ENCODE measurements at regions not wholly inside any gene's neighbourhood (a gene's known extent, or its start where the extent isn't known, plus 50 kb on each side); places are given as distances from the start of the nearest gene placed in this dataset.
"Not testable (repeated sequence)": the region's sequence is repeated elsewhere in the genome, so short reads cannot be mapped to it uniquely, and the experiment has no call there.

DNA sequence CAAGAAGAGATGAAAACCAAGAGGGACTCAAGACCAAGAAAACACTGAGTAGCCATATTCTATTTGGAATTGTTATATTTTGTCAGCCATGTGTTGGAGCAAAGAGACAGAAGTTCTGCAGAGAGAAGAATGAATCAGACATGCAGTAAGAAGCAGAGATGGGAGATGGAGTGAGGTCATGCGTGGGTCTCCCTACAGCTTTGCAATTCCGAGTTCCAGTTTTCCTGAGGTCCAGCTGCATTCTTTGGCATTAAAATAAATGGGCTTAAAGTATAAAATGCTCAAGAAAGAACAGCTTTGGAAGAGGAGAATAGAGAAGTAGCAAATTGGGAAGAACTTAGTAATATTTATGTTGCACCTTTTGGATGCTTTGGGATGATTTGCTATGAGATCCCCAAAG lies 361.6 kb downstream of the NPR3 start:
- no peak for DNase-seq

DNA sequence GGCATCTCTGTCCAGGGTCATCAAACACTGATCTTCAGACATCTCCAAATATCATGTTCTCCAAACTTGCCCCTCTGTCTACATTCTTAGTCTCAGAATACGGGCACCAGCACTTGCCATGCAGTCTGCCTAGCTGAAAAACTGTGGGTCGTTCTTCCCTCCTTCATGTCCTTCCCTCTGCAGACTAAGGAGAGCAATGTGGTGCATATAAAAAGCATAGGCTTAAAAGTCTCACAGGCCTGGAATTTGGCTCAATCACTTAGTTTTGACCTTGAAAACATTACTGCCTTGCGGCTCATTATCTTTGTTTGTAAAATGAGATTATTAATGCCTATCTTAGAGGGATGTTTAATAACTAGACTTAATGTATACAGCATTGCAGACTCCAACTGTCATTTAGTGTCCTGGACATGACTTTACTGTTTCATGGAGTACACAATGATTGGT lies 362.8 kb downstream of the NPR3 start:
- DNase-seq: no peak

DNA sequence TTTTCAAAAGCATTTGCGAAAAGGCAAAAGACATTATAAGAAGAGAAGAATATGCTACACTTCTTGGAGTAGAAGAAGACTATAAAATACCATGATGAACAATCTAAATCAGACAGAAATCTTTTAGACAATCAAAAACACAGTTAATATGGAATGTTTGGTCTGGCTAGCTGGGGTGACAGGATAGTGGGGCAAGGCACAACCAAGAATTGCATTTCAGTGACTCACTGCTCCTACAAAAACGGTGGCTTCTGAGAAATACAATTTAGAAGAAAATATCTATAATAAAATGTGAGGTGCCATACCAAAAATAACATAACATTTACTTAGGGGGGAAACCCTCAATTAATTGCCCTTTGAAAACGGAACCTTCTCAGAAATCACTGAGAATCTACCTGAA lies 363.4 kb downstream of the NPR3 start:
- DNase-seq: no peak

DNA sequence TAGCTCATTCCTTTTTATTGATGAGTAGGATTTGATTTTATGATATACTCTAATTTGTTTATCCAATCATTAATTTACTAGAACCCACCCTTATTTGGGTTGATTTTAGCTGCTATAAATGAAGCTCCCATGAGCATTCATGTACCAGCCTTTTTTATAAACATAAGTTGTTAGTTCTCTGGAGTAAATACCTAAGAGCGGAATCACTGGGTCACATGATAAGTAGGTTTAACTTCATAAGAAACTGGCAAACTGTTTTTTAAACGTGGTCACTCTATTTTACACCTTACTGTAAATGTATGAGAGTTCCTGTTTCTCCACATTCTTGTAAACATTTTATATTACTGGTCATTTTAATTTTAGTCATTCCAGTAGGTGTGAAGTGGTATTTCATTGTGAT lies 364.6 kb downstream of the NPR3 start:
- DNase-seq: no peak

DNA sequence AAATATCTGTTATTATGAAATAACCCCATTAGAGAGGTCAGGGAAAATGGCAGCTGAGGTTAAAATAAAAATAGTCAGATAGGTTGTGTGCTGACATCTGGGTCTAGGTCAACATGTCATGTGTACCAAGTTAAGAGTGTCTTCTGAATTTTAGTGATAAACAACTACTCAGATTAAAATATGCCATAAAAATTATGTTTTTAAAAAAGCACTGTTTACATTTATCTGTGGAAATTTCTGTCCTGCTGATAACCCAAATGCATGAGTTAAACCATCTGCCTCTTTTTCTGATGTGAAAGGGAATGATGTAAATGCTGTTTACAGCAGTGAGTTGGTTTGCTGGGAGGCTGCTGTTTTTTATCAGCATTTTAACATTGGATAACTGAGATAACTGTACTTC lies 361.2 kb upstream of the TARS1 start:
- no peak for DNase-seq

DNA sequence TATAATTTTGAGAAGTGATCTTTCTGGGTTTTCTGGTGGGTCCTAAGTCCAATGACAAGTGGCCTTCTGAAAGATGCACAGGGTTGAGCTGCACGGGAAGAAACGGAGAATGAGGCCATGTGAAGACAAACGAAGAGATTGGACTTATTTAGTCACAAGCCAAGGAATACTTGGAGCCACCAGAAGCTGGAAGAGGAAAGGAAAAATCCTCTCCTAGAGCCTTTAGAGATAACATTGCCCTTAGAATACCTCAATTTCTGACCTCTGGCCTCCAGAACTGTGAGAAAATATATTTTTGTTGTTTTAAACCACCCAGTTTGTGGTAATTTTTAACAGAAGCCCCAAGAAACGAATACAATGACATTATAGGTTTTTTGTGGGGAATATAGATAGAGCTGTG lies 360.5 kb upstream of the TARS1 start:
- no peak for DNase-seq

DNA sequence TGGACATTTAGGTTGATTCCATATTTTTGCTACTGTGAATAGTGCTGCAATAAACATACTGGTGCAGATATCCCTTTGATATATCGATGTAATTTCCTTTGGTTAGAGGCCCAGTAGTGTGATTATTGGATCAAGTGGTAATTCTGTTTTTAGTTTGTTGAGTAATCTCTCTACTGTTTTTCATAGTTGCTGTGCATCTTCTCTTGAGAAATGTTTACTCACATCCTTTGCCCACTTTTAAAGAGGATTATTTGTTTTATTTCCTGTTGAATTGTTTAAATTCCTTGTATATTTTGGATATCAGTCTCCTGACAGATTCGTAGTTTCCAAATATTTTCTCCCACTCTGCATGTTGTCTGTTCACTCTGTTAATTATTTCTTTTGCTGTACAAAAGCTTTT lies 352.6 kb upstream of the TARS1 start:
- DNase-seq: no peak

DNA sequence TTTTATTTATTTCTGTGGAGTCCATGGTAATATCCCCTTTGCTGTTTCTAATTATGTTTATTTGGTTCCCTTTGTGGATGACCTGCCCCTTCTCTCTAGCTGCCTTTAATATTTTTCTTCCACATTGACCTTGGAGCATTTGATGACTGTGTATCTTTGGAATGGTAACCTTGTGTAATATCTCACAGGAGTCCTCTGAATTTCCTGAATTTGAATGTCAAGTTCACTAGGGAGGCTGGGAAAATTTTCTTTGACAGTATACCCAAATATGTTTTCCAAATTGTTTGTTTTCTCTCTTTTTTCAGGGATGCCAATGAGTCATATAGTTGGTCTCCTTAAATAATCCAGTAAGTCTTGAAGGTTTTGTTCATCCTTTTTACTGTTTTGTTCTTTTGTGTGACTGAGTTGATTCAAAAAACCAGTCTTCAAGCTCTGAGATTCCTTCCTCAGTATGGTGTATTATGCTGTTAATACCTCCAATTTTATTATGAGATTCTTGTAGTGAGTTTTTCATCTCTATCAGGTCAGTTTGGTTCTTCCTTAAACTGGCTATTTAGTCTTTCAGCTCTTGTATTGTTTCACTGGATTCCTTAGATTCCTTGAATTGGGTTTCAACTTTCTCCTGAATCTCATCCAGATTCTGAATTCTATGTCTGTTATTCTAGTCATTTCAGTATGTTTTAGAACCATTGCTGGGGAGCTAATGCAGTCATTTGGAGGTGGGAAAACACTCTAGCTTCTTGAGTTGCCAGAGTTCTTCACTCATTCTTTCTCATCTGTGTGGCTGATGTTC lies 349.0 kb upstream of the TARS1 start:
- no peak for DNase-seq

DNA sequence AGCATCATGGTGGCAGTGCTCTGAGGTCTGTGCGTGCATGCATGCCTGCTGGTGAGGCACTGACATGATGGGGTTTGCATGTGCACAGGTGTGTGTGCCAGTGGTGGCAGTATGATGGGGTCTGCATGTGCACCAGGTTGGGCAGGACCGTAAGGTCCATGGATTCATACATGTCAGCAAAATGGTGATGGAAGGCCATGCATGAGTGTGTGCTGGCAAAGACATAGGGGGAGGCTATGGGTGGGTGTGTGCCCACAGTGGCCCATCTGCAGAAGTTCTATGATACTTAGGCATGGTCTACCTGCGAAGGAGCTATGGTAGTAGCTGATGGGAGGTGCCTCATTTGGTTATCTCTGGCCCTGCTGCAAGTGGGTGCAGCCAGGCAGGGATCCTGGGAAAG lies 348.0 kb upstream of the TARS1 start:
- no peak for DNase-seq

DNA sequence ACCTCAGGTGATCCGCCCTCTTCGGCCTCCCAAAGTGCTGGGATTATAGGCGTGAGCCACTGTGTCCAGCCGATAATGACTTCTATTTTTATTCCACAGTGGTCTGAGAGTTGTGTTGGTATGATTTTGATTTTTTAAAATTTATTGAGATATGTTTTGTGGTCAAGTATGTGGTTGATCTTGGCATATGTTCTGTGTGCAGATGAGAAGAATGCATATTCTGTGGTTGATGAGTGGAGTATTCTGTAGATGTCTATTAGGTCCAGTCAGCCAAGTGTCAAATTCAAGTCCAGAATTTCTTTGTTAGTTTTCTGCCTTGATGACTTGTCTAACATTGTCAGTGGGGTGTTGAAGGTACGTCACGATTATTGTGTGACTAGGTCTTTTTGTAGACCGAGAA lies 338.2 kb upstream of the TARS1 start:
- DNase-seq: no peak

DNA sequence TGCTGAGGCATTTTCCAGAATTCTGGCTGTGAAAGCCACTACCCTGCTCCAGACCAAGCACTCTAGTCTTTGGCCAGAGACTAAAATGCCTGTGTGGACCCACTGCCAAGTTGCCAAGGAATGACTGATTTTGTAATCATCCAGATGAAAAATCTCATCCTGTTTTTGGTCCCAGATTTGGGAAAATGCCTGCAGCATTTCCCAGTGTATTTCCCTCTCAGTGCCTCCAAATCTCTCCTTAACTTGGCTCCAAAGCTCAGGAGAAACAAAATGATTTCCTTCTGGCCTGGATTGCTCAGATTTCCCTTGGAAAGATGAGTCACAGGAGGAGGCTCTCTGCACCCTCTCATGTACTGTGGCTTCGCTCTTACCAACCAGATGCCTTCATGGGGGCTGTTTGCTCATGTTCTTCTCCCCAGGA lies 335.2 kb upstream of the TARS1 start:
- no peak for DNase-seq

DNA sequence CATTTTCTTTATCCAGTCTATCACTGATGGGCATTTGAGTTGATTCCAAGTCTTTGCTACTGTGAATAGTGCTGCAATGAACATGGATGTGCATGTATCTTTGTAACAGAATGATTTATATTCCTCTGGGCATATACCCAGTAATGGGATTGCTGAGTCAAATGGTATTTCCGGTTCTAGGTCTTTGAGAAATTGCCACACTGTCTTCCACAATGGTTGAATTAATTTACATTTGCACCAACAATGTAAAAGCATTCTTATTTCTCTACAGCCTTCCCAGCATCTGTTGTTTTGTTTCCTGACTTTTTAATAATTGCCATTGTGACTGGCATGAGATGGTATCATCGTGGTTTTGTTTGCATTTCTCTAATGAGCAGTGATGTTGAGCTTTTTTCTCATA lies 330.3 kb upstream of the TARS1 start:
- not testable (repeated sequence) for DNase-seq

DNA sequence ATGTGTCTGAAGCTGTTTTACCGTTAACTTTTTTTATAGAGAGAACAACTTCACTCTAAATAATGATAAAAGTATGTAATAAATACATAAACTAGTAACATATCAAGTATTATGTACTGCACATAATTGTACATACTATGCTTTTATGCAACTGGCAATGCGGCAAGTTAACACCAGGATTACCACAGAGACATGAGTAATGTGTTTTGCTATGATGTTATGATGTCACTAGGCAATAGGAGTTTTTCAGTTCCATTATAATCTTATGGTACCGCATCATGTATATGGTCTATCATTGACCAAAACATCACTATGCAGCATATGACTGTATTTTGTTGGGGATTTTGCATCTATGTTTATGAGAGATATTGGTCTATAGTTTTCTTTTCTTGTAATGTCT lies 326.4 kb upstream of the TARS1 start:
- DNase-seq: no peak

DNA sequence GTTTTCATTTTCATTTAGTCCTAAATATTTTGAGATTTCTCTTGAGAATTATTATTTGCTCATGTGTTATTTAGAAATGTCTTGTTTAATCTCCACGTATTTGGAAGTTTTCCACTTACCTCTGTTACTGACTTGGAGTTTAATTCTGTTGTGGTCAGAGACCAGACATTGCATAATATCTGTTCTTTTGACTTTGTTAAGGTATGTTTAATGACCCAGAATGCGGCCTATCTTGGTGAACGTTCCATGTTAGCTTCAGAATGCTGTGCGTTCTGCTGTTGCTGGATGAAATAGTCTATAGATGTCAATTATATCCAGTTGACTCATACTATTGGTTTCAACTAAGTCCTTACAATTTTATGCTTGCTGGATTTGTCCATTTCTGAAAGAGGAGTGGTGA lies 325.3 kb upstream of the TARS1 start:
- no peak for DNase-seq

DNA sequence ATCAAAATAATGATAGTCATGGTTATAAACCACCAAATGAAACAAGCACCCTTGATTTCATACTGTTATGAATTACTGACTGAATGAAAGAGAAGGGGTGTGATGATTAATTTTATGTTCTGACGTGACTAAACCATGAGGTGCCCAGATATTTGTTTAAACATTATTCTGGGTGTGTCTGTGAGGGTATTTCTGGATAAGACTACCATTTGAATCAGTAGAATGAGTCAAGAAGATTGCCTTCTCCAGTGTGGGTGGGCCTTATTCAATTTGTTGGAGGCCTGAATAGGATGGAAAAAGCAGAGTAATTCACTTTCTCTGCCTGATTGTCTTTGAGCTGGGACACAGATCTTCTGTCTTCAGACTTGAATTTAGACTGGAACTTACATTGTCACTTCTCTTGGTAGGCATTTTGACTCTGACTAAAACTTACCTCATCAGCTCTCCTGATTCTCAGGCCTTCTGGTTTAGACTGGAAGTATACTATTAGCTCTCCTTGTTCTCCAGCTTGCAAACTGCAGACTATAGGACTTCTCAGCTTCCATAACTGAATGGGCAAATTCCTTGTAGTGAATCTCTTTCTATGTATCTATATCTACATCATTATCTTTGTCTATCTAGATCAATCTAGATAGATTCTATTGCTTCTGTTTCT lies 321.9 kb upstream of the TARS1 start:
- DNase-seq: no peak

DNA sequence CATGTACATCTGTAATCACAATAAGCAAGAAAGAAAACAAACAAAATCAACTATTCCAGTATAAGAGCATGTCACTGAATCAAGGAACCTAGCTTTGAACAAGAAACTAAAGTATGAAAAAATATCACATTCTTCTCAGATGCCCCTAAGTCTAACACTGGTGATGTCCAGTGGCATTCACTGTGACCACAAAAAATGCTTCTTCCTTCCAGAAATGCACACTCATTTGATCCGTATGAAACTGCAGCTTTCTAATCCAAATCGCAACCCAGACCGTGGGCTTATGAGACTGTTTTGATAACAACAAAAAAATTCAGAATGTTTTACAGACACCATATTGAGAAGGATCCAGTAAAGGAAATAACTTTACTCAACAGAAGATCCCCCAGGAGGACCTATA lies 320.1 kb upstream of the TARS1 start:
- no peak for DNase-seq

DNA sequence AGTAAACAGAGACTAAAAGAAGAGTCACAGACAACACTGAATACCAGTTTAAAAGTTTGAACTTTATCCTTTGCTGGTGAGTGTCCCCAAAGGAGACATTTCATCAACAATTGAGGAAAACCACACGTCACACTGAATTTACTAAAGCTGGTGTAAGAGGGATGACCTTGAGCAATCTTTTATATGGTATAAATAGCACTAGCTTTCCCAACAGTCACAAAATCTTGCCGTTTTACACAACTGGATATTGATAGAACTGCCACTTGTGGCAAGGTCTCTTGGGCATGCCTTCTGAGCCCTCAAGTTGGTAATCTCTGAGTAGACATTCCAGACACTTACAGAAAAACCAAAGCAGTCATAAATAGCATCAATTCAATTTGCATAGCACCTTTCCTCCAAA lies 311.5 kb upstream of the TARS1 start:
- DNase-seq: no peak

DNA sequence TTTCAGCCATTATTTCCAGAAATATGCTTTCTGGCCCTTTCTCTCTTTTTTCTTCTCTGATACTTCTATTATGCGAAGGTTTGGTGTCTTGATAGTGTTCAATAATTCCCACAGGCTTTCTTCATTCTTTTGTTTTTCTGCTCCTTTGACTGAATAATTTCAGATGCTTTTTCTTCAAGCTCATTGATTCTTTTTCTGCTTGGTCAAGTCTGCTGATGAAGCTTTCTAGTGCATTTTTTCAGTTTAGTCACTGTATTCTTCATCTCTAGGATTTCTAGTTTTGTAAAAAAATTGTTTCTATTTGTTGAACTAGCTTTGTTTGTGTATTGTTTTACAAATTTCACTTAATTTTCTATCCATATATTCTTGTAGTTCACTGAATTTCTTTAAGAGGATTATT lies 304.0 kb upstream of the TARS1 start:
- no peak for DNase-seq

DNA sequence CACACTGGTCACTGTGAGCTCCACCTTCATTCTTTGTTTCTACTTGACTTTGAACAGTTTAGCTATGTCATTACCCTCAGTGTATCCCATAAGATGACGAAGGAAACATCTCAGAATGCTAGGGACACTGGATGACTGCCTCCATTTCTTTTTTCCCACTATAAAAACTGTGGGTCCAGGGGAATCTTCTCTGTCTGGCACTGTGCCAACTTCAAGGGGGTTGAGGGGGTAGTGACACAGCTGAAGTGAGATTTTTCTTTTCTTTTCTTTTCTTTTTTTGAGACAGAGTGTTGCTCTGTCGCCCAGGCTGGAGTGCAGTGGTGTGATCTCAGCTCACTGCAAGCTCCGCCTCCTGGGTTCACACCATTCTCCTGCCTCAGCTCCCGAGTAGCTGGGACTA lies 302.6 kb upstream of the TARS1 start:
- DNase-seq: not testable (repeated sequence)

DNA sequence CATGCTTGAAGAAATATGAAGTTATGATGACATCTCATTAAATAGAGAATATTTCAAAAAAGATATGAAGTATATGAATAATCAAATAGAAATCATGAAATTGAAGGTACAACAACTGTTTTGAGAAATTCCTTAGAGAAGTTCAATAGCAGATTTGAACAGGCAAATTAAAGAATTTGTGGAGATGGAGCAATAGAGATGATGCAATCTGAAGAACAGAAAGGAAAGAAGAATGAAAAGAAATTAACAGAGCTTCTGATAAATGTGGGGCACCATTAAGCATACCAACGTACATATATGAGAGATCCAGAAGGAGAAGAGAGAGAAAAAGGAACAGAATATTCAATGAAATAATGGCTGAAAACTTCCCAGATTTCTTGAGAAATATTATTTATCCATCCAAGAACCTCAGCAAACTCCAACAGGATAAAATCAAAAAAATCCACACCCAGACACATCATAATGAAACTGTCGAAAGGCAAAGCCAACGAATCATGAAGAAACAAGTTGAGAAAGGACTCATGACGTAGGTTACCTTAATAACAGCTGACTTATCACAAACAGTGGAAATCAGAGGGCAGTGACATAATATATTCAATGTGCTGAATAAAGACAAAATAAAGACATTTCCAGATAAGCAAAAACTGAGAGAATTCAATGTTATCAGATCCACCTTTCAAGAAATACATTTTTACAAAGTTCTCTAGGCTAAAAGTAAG lies 297.2 kb upstream of the TARS1 start:
- no peak for DNase-seq

DNA sequence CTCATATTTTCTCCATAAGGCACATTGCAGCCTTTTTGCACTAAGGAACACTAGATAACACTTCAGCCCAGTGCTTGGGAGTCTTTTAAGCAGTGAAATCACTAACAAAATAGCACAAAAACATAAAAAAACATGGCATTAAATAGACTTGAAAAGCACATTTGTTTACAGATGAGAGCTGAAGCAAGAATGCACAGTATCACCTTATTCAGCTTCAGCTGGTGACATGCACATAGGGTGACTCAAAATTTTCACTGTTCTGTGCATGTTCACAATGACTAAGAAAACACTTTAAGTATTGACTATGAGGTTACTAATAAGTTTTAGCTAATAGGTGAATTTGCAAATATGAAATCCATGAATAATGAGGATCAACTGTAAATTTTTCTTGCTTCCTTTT lies 293.9 kb upstream of the TARS1 start:
- no peak for DNase-seq

DNA sequence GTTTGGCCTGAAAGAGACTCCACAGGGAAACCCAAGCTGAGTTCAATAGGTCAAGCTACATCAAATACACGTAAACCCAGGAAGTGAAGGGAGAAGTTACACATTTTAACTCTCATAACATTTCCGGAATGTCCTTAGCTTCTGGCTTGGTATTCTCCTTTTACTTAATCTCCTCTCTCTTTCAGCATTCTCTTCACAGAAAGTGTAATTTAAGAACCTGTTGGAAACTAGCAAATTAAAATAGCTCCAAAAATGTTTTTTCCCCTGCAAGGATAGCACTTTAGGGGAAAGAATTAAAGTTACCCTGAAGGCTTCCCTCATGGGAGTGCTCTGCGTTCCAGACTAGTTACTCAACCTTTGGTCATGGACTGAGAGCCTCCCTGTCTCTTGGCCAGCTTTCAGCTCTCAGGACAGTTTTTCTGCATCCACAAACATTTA lies 292.7 kb upstream of the TARS1 start:
- no peak for DNase-seq

DNA sequence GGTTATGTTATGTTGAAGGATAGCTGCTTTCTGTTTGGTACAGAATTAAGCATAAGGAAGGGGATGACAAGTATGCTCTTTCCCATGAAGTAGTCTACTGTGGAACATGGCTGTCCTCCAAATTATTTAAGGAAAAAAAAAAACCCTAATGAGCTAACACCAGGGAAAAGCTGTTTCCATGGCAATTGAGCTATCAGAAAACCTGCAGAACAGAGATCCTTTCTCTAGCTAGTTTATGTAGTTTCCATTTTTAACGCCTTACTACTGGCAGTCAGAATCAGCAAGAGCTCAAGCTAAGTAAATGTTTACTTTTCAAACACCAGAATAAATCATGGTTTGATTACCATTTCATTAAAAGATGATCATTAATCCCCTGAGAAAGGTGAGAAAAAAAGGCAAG lies 287.4 kb upstream of the TARS1 start:
- DNase-seq: no peak

DNA sequence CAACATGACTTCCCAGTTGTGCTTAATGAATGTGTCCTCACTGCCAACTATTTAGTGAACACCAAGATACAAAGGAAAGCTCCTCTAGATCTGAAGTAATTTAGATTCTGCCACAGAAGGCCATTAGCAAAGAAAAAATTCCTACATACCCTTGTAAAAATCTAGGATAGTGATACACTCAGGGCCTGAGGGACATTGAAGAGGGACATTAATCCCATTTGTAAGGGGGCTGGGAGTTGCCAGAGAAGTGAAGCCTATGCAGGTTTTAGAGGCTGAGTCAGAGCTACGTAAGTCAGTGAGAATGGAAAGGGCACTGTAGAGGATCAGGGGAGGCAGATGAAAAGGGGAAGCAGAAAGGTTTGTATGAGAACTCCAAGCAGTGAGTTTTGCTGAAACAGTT lies 286.9 kb upstream of the TARS1 start:
- no peak for DNase-seq

All from activated CD4-positive, alpha-beta T cell treated with anti-CD3 and anti-CD28 coated beads for 48 hours (primary cell).